ENCODE measurements at regions not wholly inside any gene's neighbourhood (a gene's known extent, or its start where the extent isn't known, plus 50 kb on each side); places are given as distances from the start of the nearest gene placed in this dataset.
"Not testable (repeated sequence)": the region's sequence is repeated elsewhere in the genome, so short reads cannot be mapped to it uniquely, and the experiment has no call there.

GRCh38 chr2:150267651-150268415 lies 219.6 kb downstream of the RND3 start:
- DNase-seq (ENCODE audit: low read depth in 2 of 2): no peak

- no peak for DNase-seq (ENCODE audit: low read depth in 2 of 2)
These were observed 220.5 kb downstream of the RND3 start for GRCh38 chr2:150266931-150267330.

- DNase-seq (ENCODE audit: low read depth in 2 of 2): no peak
These were observed 223.0 kb downstream of the RND3 start for GRCh38 chr2:150264442-150264841.

GRCh38 chr2:150261691-150262090 lies 225.8 kb downstream of the RND3 start:
- no peak for DNase-seq (ENCODE audit: low read depth in 2 of 2)

GRCh38 chr2:150260636-150261035 lies 226.8 kb downstream of the RND3 start:
- no peak for DNase-seq (ENCODE audit: low read depth in 2 of 2)

- no peak for DNase-seq (ENCODE audit: low read depth in 2 of 2)
These were observed 227.7 kb downstream of the RND3 start for GRCh38 chr2:150259746-150260145.

- no peak for DNase-seq (ENCODE audit: low read depth in 2 of 2)
These were observed 228.6 kb downstream of the RND3 start for GRCh38 chr2:150258781-150259307.

- DNase-seq (ENCODE audit: low read depth in 2 of 2): no peak
These were observed 230.7 kb downstream of the RND3 start for GRCh38 chr2:150256736-150257135.

- DNase-seq (ENCODE audit: low read depth in 2 of 2): no peak
These were observed 231.9 kb downstream of the RND3 start for GRCh38 chr2:150255528-150255927.

- not testable (repeated sequence) for DNase-seq (ENCODE audit: low read depth in 2 of 2)
These were observed 237.7 kb downstream of the RND3 start for GRCh38 chr2:150249735-150250134.

- DNase-seq (ENCODE audit: low read depth in 2 of 2): no peak
These were observed 240.0 kb downstream of the RND3 start for GRCh38 chr2:150247481-150247880.

GRCh38 chr2:150234787-150235446 lies 252.6 kb downstream of the RND3 start:
- DNase-seq (ENCODE audit: low read depth in 2 of 2): no peak

GRCh38 chr2:150232871-150233270 lies 254.6 kb downstream of the RND3 start:
- no peak for DNase-seq (ENCODE audit: low read depth in 2 of 2)

- DNase-seq (ENCODE audit: low read depth in 2 of 2): no peak
These were observed 255.1 kb downstream of the RND3 start for GRCh38 chr2:150232321-150232720.

GRCh38 chr2:150230616-150231015 lies 256.9 kb downstream of the RND3 start:
- no peak for DNase-seq (ENCODE audit: low read depth in 2 of 2)

GRCh38 chr2:150230004-150230403 lies 257.5 kb downstream of the RND3 start:
- no peak for DNase-seq (ENCODE audit: low read depth in 2 of 2)

GRCh38 chr2:150228936-150229335 lies 258.5 kb downstream of the RND3 start:
- DNase-seq (ENCODE audit: low read depth in 2 of 2): no peak

GRCh38 chr2:150225030-150225429 lies 262.4 kb downstream of the RND3 start:
- no peak for DNase-seq (ENCODE audit: low read depth in 2 of 2)

- no peak for DNase-seq (ENCODE audit: low read depth in 2 of 2)
These were observed 263.1 kb downstream of the RND3 start for GRCh38 chr2:150224321-150224720.

GRCh38 chr2:150222942-150223341 lies 264.5 kb downstream of the RND3 start:
- DNase-seq (ENCODE audit: low read depth in 2 of 2): no peak

- no peak for DNase-seq (ENCODE audit: low read depth in 2 of 2)
These were observed 265.1 kb downstream of the RND3 start for GRCh38 chr2:150222379-150222778.

- no peak for DNase-seq (ENCODE audit: low read depth in 2 of 2)
These were observed 267.6 kb downstream of the RND3 start for GRCh38 chr2:150219861-150220260.

- no peak for DNase-seq (ENCODE audit: low read depth in 2 of 2)
These were observed 272.4 kb downstream of the RND3 start for GRCh38 chr2:150215041-150215440.

All from stimulated activated CD4-positive, alpha-beta T cell treated with anti-CD3 and anti-CD28 coated beads, Interleukin-4, amount 100 ng/mL, for 48 hours (primary cell).